Osteoblast (primary cell): ENCODE measurements at regions not wholly inside any gene's neighbourhood (a gene's known extent, or its start where the extent isn't known, plus 50 kb on each side); places are given as distances from the start of the nearest gene placed in this dataset.

Experiments
- DNase-seq: peaks from one replicate; pipeline ENCODE4 v3.0.0; 2011; ENCODE audit warnings: low spot score, mixed read lengths; ENCODE audit not compliant: insufficient read length; ENCODE audit errors: missing footprints
- H2AFZ ChIP-seq: 2 replicates; pipeline ENCODE4 v1.6.0; 2011; ENCODE audit warnings: mild to moderate bottlenecking, low read length
- H3K27ac ChIP-seq: 2 replicates; pipeline ENCODE4 v1.5.1; 2011; ENCODE audit warnings: mild to moderate bottlenecking, low read depth, low read length, moderate library complexity
- H3K27me3 ChIP-seq: 2 replicates; pipeline ENCODE4 v1.6.0; 2012; ENCODE audit warnings: mild to moderate bottlenecking, control low read depth, inconsistent platforms, low read length, moderate library complexity; ENCODE audit not compliant: insufficient read depth
- H3K36me3 ChIP-seq: 2 replicates; pipeline ENCODE4 v1.5.1; 2011; ENCODE audit warnings: mild to moderate bottlenecking, low read length, control low read depth, moderate library complexity; ENCODE audit not compliant: insufficient read depth
- H3K4me1 ChIP-seq: 2 replicates; pipeline ENCODE4 v1.5.1; 2011; ENCODE audit warnings: mild to moderate bottlenecking, low read length, control low read depth, moderate library complexity; ENCODE audit not compliant: insufficient read depth
- H3K4me2 ChIP-seq: 2 replicates; pipeline ENCODE4 v1.6.0; 2011; ENCODE audit warnings: mild to moderate bottlenecking, low read length; ENCODE audit not compliant: insufficient read depth
- H3K4me3 ChIP-seq: fragments of 200-600 bp; sonication (generic); 3 replicates; pipeline ENCODE4 v1.5.1; 2012; ENCODE audit warnings: mild to moderate bottlenecking, low read length, inconsistent platforms; ENCODE audit not compliant: insufficient read depth
- H3K79me2 ChIP-seq: 2 replicates; pipeline ENCODE4 v1.6.0; 2012; ENCODE audit warnings: mild to moderate bottlenecking, low read length, control low read depth, inconsistent platforms; ENCODE audit not compliant: insufficient read depth
- H3K9me3 ChIP-seq: 2 replicates; pipeline ENCODE4 v1.5.1; 2011; ENCODE audit warnings: low read depth, low read length, control low read depth
- H4K20me1 ChIP-seq: 2 replicates; pipeline ENCODE4 v1.6.0; 2012; ENCODE audit warnings: mild to moderate bottlenecking, low read length, control low read depth; ENCODE audit not compliant: insufficient read depth
- CTCF ChIP-seq: IDR thresholded peaks from 2 replicates; pipeline ENCODE4 v1.5.1; 2011; ENCODE audit warnings: mild to moderate bottlenecking, low read depth, low read length, moderate library complexity; ENCODE audit errors: extremely low read depth

GRCh38 chr12:84594157-84594556 is 318.4 kb downstream of the SLC6A15 start:
- Histone ChIP-seq H3K4me2 (no peak overlapping the region), H3K9me3 (no peaks in the 10 kb centered on the region), H4K20me1 (no peaks in the 10 kb centered on the region), H3K4me3 (no peak overlapping the region), H3K27ac (no peak overlapping the region), H3K36me3 (no peaks in the 10 kb centered on the region), H3K79me2 (no peaks in the 10 kb centered on the region), H3K27me3 (no peaks in the 10 kb centered on the region), H3K4me1 (no peaks in the 10 kb centered on the region), H2AFZ (no peak overlapping the region)
- no peak for DNase-seq
- TF ChIP-seq CTCF, result no peak

- Histone ChIP-seq H3K4me3 (no peak overlapping the region), H3K79me2 (no peaks in the 10 kb centered on the region), H3K4me1 (no peaks in the 10 kb centered on the region), H3K36me3 (no peaks in the 10 kb centered on the region), H4K20me1 (no peaks in the 10 kb centered on the region), H3K27ac (no peak overlapping the region), H3K4me2 (no peak overlapping the region), H3K27me3 (no peaks in the 10 kb centered on the region), H3K9me3 (no peaks in the 10 kb centered on the region), H2AFZ (no peak overlapping the region)
- no peak for TF ChIP-seq CTCF
- DNase-seq, result no peak
These were observed 326.7 kb downstream of the SLC6A15 start for GRCh38 chr12:84585776-84586395.

- Histone ChIP-seq H3K79me2 (no peaks in the 10 kb centered on the region), H3K36me3 (no peaks in the 10 kb centered on the region), H2AFZ (no peak overlapping the region), H3K9me3 (peaks cover 2% of the 10 kb centered on the region), H3K4me2 (no peak overlapping the region), H3K4me1 (no peaks in the 10 kb centered on the region), H3K4me3 (no peak overlapping the region), H4K20me1 (no peaks in the 10 kb centered on the region), H3K27ac (no peak overlapping the region), H3K27me3 (no peaks in the 10 kb centered on the region)
- no peak for TF ChIP-seq CTCF
- no peak for DNase-seq
These were observed 340.4 kb downstream of the SLC6A15 start for GRCh38 chr12:84572196-84572595.

GRCh38 chr12:84562331-84562730 is 350.3 kb downstream of the SLC6A15 start:
- no peaks in the 10 kb centered on the region for H3K27me3 ChIP-seq
- H3K79me2 ChIP-seq, result no peaks in the 10 kb centered on the region
- no peaks in the 10 kb centered on the region for H4K20me1 ChIP-seq
- no peak overlapping the region for H3K4me2 ChIP-seq
- no peaks in the 10 kb centered on the region for H3K36me3 ChIP-seq
- H3K4me1 ChIP-seq, result no peaks in the 10 kb centered on the region
- no peak overlapping the region for H3K4me3 ChIP-seq
- no peak overlapping the region for H2AFZ ChIP-seq
- H3K9me3 ChIP-seq, result no peaks in the 10 kb centered on the region
- no peak for DNase-seq
- no peak overlapping the region for H3K27ac ChIP-seq
- TF ChIP-seq CTCF, result no peak
